Fibroblast of mammary gland (primary cell): ENCODE measurements at regions not wholly inside any gene's neighbourhood (a gene's known extent, or its start where the extent isn't known, plus 50 kb on each side); places are given as distances from the start of the nearest gene placed in this dataset.

ENCODE experiments used
- DNase-seq: peaks from one replicate; pipeline ENCODE4 v3.0.0-alpha.2; 2010; ENCODE audit warnings: low read depth
- H3K4me3 ChIP-seq: 2 replicates; pipeline ENCODE4 v1.5.1; 2011; ENCODE audit warnings: low read depth, mild to moderate bottlenecking, low read length, moderate library complexity; ENCODE audit not compliant: control insufficient read depth
- CTCF ChIP-seq: conservative IDR thresholded peaks from 2 replicates; pipeline ENCODE4 v1.5.1; 2011; ENCODE audit warnings: low read depth, low read length, inconsistent platforms; ENCODE audit not compliant: control insufficient read depth, insufficient read depth

- TF ChIP-seq CTCF = no peak
- H3K4me3 ChIP-seq = no peak overlapping the region
- peak; percentile 92 for DNase-seq
Observed at GRCh38 chr7:54339073-54339472, 203.1 kb upstream of the VSTM2A start.

- no peak for TF ChIP-seq CTCF
- no peak for DNase-seq
- no peak overlapping the region for H3K4me3 ChIP-seq
Observed at GRCh38 chr7:54342458-54342857, 199.7 kb upstream of the VSTM2A start.

GRCh38 chr7:54343511-54343910 is 198.7 kb upstream of the VSTM2A start:
- TF ChIP-seq CTCF = no peak
- no peak for DNase-seq
- H3K4me3 ChIP-seq = no peak overlapping the region

GRCh38 chr7:54345746-54346145 is 196.4 kb upstream of the VSTM2A start:
- H3K4me3 ChIP-seq = no peak overlapping the region
- peak; percentile 43 for DNase-seq
- no peak for TF ChIP-seq CTCF

- no peak for TF ChIP-seq CTCF
- peak; percentile 94 for DNase-seq
- H3K4me3 ChIP-seq = no peak overlapping the region
Observed at GRCh38 chr7:54349229-54349628, 192.9 kb upstream of the VSTM2A start.

GRCh38 chr7:54354436-54354835 is 187.7 kb upstream of the VSTM2A start:
- peak; percentile 28 for DNase-seq

More at GRCh38 chr7:54354436-54354835, 187.7 kb upstream of the VSTM2A start:
- TF ChIP-seq CTCF = no peak
- H3K4me3 ChIP-seq = no peak overlapping the region
